CD1c-positive myeloid dendritic cell (primary cell): ENCODE measurements at regions not wholly inside any gene's neighbourhood (a gene's known extent, or its start where the extent isn't known, plus 50 kb on each side); places are given as distances from the start of the nearest gene placed in this dataset.

Experiments used
- DNase-seq: peaks from one replicate; pipeline ENCODE4 v3.0.0-alpha.2; 2016; ENCODE audit errors: extremely low spot score

DNA sequence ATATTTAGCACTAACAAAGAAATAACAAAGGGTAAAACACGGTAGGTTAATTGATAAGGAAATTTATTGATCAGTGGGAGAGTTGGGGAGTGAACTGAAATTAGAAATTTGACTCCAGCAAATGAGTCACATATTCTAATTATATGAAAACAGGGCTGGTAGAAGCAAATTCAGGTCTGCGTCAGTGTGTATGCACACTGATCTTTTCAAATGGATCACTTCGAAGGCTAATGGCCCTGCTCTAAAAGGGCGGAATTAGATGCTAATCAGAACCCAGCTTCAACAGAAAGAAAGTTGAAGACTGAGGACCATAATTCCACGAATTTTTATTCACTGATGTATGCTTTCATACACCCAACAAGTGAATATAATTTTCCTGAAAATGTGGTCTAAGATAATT, 762.4 kb upstream of the DPPA4 start:
- DNase-seq, result no peak

DNA sequence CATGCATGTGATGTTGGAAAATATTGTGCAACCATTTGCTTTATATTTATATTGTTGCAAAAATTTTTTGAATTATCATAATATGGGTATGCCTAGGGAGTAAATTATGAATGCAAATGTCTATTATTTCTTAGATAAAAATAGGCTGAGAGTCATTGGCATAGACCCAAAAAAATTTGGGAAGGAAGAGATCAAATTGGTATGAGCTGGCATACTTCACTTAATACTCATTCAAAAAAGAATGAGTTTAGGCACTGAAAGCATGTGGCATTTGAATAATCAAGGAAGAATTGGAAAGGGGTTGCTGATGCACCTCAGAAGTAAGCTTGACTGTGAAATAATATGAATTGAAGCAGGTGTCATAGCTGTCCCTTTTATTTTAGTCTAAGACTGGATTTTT, 764.0 kb upstream of the DPPA4 start:
- DNase-seq, result no peak

DNA sequence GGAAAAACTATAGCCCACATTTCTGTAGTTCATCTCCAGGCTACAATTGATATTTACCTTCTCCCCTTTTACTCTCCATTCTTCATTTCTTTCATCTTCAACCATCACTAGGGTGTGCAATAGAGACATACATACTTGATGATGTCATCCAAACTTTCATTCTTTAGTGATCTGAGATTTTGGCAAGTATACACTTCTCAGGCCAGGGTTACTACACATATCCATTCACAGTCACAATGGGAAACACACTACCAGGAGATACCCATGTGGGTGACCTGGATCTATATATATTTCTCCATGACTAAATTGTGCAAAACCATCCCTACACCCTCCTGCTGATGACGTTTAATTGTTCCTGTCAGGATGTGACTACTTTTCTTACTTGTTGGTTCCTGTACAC, 769.5 kb upstream of the DPPA4 start:
- no peak for DNase-seq

DNA sequence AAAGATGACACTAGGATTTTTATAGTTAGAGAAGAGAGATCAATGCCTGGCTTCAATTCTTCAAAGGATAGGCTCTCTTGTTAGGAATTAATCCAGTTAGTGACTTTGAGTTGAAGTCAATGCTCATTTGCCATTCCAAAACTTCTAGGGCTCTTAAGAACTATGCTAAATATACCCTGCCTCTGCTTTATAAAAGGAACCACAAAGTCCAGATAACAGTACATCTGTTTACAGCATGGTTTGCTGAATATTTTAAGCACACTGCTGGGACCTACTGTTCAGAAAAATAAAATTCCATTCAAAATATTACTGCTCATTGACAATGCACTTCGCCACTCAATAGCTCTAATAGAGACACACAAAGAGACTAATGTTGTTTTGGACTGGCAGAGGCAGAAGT, 786.6 kb upstream of the DPPA4 start:
- no peak for DNase-seq

DNA sequence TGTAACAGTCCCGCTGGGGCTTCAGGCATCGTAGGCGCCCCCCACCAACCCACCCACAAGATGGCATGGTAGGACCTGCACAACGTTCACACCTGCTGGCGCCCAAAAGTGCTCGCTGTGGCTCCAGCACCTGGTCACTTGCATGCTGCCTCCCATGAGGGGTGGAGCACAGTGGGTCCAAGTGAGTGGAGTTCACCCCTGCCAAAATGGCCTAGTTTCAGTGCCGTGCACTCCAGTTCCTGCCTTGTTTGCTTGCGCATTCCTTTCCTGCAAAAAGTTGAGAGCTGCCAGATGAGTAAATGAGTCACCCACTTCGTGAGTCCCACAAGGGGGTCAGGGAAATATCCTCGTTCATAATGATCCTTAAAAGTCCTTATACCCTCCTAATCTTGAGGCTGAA, 788.7 kb upstream of the DPPA4 start:
- no peak for DNase-seq

DNA sequence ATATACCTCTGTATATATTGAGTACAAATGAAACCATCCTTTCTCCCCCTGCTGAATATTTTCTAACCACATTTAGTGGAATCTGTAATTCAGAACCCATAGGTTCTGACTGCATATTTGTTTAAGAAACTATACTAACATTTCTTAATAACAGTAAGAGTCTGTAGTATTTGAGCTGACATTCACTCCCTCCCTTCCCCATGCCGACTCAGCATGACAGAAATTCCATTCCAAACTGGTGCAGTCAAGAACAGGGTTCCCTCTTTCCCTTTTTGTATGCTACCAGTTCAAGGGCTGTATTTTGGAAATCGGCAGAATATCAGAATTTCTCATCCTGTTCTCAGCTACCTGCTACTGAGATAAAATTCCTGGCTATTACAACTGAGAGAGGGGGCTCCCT, 796.6 kb upstream of the DPPA4 start:
- DNase-seq, result no peak

DNA sequence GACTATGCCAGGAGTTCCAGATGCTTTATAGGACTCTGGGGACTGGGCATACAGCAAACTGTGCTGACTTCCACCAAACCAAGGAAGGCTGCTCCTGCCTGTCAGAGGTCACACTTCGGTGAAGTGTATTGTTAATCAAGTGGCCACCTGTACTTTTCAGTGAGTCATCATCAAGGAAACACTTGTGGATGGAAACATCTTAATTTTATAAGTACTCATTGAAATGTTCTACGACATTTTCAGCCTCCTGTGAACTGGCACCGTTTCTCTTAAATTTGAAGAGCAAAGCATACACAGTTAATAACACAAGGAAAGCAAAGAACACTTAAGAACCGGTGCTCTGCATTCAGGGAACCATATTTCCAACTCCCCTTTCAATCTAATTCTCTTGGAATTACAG, 801.7 kb upstream of the DPPA4 start:
- DNase-seq, result no peak

DNA sequence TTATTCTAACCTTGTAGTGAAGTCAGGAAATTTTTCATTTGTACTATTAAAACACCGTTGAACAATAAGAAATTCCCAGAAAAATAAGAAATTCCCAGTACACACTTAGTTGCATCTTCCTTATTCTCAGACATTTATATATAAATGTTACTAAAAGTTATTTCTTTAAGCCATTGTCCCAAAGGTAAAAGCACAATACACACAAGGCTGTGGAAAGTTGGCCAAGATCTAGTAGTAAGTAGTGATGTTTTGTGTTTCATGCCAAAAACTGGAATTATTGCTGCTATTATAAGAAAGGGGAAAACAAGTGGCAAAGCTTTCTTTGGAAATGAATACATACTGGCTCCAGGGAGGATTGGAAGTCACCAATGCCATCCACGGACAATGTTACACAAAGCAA, 802.5 kb upstream of the DPPA4 start:
- DNase-seq, result no peak

DNA sequence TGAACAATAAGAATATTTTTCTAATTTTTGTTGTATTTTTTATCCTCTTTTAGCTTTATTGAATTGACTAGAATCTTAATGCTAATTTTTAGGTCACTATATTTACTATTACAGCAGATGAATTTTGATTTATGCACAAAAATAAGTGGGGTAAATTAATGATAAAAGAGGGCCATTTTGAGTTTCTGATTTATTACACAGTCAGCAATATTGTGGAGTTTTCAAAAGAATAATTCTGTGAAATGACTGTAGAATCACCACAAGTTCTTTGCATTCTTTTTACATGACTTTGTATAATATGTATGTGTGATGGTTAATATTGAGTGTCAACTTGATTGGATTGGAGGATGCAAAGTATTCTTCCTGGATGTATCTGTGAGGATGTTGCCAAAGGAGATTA, 812.4 kb upstream of the DPPA4 start:
- DNase-seq, result no peak

DNA sequence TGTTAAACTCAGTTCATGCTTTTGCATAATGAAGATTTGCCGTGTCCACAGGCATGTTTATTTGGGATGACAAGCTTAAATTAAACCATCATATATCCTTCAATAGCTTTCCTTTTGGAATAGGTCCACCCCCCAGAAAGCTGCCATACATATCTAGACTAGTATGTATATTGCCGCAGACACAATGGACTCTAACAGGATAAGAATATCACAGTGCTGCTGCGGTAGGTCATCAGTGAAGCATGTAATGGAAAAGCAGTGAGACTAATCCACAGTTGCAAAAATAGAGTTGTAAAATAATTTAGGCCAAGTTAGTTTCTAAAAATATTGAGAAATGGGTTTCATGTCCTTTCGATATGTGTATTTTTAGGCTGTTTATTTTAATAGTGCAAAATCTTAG, 819.9 kb upstream of the DPPA4 start:
- DNase-seq, result no peak

DNA sequence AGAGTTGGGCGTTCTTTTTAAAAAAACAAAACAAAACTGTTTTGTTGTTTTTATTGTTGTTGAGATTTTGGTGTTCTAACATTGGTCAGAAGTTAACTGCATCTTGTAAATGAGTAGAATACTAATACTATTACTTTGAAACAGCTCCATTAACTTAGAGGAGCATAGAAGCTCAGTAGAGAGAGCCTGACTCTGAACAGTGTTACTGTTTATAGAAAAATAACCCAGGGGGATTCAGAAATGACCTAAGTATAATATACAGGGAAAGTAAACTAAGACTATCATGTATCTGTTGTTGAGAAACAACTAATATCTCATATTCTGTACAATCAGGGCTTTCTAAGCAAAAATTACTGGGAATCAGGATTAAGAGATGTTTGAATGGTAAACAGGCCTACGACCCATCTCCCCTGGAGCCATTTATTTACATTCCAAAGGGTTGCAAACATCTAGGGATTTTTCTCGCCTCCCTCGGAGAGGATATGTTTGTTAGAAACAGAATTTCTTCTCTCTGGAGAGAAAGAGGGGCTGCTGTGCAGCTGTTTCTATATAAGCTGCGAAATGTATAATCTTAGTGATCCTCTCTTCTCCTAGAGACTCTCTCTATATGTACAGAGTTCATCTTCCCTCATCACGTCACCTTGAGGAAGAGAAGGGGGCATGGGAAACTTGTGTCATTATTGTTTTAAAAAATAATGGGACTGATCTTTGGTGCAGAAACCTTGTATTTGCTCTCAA, 827.5 kb upstream of the DPPA4 start:
- no peak for DNase-seq

DNA sequence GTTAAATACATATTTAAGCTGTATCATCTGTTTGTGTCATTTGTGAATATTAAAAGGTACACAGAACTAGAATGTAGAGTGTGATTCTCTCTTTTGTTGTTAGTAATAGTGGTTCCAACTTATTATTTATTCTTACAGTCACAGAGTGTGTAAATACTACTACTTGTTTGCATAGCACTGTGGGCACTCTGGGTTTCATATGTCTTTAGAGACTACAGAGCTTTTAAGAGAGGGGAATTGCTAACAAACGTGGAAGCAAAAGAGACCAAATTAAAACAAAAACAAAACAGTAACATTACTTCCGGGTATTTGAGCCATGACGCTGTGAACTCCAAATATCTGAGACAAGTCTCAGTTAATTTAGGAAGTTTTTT, 828.0 kb upstream of the DPPA4 start:
- no peak for DNase-seq

DNA sequence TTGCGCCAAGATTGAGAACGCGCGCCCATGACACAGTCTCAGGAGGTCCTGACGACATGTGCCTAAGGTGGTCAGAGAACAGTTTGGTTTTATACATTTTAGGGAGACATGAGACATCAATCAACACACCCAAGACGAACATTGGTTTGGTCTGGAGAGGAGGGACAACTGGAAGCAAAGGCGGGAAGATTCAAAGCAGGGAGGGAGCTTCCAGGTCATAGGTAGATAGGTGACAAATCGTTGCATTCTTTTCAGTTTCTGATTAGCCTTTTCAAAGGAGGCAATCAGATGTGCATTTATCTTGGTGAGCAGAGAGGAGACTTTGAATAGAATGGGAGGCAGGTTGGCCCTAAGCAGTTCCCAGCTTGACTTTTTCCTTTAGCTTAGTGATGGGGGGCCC, 828.4 kb upstream of the DPPA4 start:
- DNase-seq, result no peak

DNA sequence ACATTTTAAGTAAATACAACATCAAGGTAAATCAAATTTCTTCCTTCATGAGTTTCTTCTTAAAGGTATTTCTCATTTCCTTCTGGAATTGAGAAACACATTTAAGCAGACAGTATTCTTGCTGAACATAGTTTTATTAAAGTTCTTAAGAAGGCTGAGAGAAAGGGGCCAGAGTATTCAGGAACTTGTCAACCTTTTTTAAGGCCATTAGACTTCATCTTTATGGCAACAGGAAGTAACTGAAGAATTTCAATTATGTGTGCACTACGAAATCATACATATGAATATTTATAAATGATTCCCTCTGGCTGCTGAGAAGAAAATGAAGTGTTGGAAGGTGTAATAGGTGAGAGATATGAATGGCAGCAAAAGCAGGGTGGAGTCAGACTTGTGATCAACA, 829.4 kb upstream of the DPPA4 start:
- DNase-seq, result no peak

DNA sequence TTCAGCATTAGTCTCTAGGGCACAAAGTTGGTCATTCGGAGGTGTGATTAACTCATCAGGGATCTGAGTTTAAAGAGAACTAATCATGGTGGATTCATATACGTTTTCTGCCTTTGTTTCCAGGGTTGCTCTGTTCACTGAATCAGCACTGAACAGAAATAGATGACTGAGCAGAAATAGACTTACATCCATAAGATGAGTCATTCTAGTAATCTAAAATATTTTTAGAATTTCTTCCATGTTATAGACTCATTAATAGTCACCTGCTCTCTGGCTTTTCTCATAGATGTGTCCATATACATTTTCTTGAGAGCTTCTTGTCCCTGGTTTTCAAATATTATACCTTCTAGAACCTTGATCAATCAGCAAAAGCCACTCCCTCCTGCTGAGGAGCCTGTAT, 837.6 kb upstream of the DPPA4 start:
- DNase-seq, result no peak

DNA sequence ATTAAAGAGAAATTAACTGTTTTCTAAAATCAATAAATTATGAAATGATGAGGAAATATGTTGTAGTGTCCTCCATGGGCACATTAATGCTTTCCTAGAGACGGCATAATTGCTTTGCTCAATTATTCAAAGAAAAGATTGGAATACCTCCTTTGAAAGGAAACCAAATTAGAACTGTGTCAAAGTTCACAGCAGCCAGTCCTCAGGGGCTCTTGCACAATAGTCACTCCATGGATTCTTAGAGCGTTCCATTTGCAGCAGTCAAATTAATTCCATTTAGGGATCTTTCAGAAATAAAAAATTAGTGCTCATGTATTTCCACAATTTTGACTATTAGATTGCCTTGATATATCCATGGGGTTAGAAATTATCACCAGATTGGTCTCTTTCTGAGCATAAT, 841.6 kb upstream of the DPPA4 start:
- DNase-seq, result no peak

DNA sequence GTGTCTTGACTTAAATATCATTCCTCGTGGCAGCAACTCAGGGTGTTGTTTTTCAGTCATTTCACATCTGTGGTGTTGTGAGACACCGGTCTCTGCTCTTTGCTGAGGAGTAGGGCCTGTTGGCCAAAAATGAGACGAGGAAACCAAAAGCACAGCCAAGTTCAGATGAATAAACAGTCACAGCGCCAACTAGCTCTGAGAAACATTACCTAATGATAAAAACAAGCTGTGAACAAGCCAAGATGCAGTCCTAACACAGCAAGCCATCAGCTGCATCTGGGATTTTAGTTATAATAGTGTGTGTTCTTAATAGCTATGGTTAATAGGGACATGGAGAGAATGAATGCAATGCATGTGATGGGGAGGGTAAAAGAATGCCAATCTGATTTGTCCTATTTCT, 843.4 kb upstream of the DPPA4 start:
- DNase-seq, result no peak

DNA sequence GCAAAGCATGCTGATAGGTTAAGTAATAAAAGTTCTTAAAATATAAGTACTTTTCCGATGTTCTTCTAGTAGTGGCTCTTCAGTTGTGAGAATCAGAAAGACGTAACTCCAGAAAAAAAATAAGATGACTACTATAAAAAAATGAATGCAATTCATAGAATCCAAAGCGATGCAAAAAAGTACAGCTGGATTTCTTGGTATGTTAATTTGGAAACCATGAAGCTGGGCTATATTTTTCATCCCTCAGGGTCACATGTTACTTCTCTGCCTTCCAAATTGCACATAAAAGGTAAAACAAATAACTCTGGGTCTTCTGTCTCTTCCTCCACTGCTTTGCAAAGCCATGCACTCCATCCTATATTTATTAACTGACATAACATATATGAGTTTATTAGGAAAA, 843.9 kb upstream of the DPPA4 start:
- DNase-seq, result no peak

DNA sequence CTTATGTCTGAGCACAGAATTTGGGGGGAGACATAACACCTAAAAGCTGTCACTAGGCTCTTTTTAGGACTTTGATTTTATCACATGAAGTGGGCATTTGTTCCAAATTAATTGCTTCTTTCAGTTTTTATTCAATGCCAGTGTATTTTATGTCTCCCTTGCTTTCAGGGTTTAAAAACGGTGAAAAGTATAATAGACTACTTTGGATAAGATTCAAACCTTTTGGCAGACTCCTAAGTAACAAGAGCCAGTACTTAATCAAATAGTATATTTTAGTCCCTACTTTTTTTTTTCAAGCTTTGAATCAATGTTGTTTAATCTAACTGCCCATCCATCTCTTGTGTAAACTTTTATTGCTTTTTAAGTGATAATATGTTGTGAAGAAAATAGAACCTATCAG, 847.2 kb upstream of the DPPA4 start:
- no peak for DNase-seq

DNA sequence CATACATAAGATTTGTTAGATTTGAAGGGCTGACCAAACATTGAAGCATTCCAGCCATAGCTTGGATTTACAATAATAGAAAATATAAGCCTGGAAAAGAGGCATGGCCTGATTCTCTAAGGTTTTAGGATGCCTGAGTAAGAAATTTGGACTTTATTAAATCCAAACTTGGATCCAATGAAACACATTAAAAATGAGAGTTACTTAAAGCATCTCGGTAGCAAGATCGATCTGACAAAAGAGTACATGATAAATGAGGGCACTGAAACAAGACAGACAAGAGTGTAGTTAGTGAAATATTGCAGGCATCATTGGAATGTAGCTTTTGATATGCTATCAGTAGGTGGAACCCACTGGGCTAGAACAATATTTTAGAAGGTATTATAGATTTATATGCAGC, 855.7 kb upstream of the DPPA4 start:
- DNase-seq, result no peak

DNA sequence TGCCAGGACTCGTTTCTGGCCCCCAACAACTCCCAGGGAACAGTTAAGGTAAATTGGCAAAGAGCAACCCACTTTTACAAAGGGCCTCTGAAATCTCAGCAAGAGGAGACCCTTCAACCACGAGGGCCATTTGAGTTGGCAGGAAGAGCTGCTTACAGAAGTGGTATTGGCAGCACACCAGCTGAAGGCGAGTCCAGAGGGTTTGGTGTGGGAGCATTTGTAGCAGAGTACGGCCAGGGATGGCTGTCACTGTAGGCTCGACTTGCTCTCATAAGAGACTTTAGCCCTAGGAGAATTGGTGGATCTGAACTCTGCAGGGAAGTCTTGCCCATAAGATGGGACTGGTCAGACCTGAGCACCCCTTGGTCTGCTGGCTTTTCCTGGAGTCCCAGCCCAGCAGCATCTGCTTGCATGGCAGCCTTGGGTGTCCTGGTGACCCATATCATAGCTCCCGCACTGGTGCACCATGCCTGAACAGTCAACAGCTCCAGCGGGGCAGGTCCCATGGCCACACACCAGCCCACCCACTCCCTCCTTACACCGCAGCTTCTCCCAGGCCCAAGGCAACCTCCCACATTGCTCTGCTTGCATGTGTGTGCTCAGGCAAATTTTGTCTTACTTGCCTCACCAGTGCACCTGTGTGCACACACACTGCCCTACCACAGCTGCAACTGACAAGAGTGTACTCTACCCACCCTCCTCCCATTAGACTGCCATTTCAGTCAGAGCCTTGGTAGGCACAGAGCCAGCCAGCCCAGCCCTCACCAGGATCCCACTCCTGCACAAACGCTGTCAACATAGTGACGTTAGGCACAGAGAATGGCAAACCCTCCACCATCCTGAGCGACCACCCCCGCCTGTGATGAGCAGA, 861.6 kb upstream of the DPPA4 start:
- no peak for DNase-seq

DNA sequence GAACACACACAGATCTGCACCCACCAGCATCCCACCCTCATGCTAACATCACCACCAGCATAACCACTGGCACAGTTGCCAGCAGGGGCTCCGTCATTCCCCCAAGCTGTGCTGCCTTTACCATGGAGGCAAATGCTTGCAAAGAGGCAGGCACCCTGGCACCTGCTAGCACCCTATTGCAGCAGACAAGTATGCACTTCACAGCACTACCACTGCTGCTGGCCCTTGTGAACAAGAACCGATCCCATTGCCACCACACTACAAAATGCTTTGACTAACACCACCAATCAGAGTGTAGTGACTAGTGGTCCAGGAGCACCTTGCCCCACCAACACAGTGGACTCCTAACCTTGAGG, 862.2 kb upstream of the DPPA4 start:
- DNase-seq, result no peak

DNA sequence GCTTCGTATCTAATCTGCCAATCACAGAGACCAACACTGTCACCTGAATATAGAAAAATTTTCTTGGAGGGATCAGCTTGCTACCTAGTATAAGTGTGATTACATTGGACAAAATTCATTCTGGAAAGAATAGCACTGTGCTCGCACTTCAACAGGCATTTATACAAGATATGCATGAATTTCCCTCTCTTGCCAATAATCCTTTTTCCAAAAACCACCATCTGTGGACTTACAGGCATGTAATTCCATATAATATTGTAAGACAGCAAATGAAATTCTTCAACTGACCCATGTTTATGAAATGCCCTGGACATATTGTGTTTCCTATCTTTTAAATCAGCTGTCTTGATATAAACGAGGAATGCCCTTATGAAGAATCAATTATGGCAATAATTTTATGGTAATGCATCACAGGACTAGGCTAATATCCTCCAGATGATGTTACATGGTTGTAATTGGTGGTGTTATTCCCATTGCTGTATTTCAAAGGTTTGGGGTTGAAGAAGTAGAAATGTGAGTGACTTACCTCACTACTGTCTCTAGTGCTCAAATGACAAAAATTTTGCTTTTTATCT, 861.4 kb upstream of the NECTIN3 start:
- no peak for DNase-seq
